ENCODE measurements at regions not wholly inside any gene's neighbourhood (a gene's known extent, or its start where the extent isn't known, plus 50 kb on each side); places are given as distances from the start of the nearest gene placed in this dataset.

DNA sequence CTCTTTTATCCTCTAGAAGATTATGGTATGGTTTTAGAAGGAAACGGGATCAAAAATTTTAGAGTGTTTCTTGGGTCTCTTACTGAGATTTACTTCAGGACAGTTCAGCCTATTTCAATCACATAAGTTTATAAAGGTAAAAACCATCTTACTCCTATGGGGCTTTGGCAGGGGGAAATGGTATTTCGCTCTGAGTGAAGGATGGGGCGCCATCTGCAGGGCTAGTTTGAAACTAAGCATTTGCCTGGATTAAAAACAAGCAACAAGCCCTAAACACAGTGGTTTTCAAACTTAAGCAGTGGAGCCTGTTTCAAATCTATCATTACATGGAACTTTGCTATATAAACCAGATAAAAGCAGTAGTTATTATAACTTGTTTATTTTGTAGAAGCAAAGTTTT, 361.5 kb upstream of the FMR1 start:
- TF ChIP-seq, protein P1, sequence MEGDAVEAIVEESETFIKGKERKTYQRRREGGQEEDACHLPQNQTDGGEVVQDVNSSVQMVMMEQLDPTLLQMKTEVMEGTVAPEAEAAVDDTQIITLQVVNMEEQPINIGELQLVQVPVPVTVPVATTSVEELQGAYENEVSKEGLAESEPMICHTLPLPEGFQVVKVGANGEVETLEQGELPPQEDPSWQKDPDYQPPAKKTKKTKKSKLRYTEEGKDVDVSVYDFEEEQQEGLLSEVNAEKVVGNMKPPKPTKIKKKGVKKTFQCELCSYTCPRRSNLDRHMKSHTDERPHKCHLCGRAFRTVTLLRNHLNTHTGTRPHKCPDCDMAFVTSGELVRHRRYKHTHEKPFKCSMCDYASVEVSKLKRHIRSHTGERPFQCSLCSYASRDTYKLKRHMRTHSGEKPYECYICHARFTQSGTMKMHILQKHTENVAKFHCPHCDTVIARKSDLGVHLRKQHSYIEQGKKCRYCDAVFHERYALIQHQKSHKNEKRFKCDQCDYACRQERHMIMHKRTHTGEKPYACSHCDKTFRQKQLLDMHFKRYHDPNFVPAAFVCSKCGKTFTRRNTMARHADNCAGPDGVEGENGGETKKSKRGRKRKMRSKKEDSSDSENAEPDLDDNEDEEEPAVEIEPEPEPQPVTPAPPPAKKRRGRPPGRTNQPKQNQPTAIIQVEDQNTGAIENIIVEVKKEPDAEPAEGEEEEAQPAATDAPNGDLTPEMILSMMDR (IDR thresholded peaks at IDR 0.05), result no peak
- TF ChIP-seq EP300 (IDR thresholded peaks at IDR 0.05) (no peak), POLR2A (IDR thresholded peaks at IDR 0.05) (no peak)

All from ovary (tissue), 3 donors.